Non-pigmented ciliary epithelial cell (primary cell): ENCODE measurements at regions not wholly inside any gene's neighbourhood (a gene's known extent, or its start where the extent isn't known, plus 50 kb on each side); places are given as distances from the start of the nearest gene placed in this dataset.
"Not testable (repeated sequence)": the region's sequence is repeated elsewhere in the genome, so short reads cannot be mapped to it uniquely, and the experiment has no call there.

Experiments used
- DNase-seq: peaks from one replicate; pipeline ENCODE4 v3.0.0-alpha.2; 2010; ENCODE audit warnings: low read depth

GRCh38 chr5:108696951-108697715 lies 50.6 kb upstream of the FER start:
- no peak for DNase-seq

GRCh38 chr5:108696407-108696806 lies 51.3 kb upstream of the FER start:
- DNase-seq, result no peak

GRCh38 chr5:108688485-108688884 lies 59.2 kb upstream of the FER start:
- DNase-seq, result no peak

GRCh38 chr5:108687595-108688200 lies 60.0 kb upstream of the FER start:
- no peak for DNase-seq

GRCh38 chr5:108686676-108687075 lies 61.0 kb upstream of the FER start:
- no peak for DNase-seq

DNA sequence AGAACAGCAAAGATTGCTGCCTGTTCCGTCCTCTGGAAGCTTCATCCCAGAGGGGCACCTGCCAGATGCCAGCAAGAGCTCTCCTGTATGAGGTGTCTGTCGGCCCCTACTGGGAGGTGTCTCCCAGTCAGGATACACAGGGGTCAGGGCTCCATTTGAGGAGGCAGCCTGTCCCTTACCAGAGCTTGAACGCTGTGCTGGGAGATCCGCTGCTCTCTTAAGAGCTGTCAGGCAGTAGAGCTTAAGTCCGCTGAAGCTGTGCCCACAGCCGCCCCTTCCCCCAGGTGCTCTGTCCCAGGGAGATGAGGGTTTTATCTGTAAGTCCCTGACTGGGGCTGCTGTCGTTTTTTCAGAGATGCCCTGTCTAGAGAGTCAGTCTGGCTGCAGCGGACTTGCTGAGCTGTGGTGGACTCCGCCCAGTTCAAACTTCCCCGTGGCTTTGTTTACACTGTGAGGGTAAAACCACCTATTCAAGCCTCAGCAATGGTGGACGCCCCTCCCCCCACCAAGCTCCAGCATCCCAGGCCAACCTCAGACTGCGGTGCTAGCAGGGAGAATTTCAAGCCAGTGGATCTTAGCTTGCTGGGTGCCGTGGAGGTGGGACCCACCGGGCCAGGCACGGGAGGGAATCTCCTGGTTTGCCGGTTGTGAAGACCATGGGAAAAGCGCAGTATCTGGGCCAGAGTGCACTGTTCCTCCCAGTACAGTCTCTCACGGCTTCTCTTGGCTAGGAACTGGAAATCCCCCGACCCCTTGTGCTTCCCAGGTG lies 62.1 kb upstream of the FER start:
- DNase-seq, result not testable (repeated sequence)

- peak; percentile 58 for DNase-seq
Measured at GRCh38 chr5:108681079-108681921, 66.4 kb upstream of the FER start.

- DNase-seq, result no peak
Measured at GRCh38 chr5:108678091-108678490, 69.6 kb upstream of the FER start.

DNA sequence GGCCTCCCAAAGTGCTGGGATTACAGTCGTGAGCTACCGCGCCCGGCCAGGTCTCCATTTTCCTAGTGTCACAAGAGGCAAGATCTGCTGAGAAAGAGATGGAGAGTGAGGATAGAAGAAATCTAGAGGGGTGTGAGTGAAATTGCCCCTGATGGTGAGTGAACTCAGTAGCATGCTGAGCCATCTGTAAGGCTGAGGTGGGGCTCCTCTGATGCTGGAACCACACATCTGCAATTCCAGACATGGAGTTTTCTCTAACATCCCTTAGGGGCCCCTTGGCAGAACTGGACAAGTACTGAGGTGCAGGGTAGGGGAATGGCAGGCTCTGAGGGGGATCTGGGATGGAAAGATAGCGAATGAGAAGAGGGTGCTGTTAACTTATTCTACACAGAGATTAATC lies 72.0 kb upstream of the FER start:
- no peak for DNase-seq

GRCh38 chr5:108672639-108673038 lies 75.1 kb upstream of the FER start:
- DNase-seq, result no peak

GRCh38 chr5:108670591-108671289 lies 77.0 kb upstream of the FER start:
- DNase-seq, result no peak

DNA sequence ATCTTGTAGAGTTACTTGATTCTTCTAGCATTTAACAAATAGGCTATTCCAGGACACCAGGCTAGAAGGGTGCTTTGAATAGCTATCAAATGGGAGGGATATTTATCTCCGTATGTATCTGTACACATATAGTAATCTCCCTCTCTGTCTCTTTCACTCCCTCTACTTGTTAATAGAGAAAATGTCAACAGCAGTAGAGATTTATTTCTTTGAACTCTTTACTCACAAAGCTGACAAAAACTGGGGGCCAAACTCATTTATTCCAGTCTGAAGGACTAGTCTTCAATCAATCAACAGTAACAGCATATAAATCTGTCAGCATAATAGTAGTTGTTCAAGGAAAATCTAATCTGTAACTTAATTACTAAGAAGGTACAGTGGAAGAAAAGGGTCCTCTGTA lies 78.2 kb upstream of the FER start:
- no peak for DNase-seq

- DNase-seq, result no peak
Measured at GRCh38 chr5:108661590-108662219, 86.0 kb upstream of the FER start.

DNA sequence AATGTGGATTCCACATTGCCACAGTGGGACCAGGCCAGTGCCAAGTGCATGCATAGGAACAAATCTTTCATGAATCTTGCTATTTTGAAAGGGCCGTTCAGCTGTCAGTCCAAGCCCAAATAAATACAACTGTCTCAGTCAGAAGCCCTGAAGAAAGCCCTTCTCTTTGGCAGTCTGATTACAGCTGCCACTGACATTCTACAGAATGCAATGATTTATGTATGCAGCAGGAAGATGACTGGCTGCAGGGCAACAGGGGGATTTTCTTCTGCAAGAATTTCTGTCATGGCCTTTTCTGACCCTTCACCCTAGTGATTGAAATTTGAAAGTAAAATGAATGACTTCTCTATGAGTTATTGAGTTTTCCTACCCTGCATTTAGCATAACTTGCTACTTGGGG lies 86.7 kb upstream of the FER start:
- no peak for DNase-seq

GRCh38 chr5:108660291-108660690 lies 87.4 kb upstream of the FER start:
- DNase-seq, result no peak

DNA sequence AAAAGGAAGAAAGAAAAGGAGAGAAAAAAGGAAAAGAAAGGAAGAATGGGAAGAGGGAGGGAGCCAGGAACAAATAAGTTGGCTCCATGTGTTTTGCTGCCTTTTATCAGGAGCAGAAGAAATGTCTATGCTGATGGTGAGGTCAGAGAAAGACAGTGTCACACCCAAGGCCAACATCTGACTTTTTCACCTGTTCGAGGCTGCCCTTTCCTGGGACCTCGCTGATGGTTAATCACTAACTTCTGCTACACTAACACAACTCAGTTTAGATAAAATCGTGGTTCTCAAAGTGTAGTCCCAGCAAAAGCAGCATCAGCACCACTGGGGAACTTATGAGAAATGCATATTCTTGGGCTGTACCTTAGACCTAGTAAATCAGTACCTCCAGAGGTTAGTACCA lies 88.2 kb upstream of the FER start:
- no peak for DNase-seq

GRCh38 chr5:108655750-108656450 lies 91.8 kb upstream of the FER start:
- DNase-seq, result no peak

GRCh38 chr5:108654051-108654450 lies 93.6 kb upstream of the FER start:
- DNase-seq, result no peak

DNA sequence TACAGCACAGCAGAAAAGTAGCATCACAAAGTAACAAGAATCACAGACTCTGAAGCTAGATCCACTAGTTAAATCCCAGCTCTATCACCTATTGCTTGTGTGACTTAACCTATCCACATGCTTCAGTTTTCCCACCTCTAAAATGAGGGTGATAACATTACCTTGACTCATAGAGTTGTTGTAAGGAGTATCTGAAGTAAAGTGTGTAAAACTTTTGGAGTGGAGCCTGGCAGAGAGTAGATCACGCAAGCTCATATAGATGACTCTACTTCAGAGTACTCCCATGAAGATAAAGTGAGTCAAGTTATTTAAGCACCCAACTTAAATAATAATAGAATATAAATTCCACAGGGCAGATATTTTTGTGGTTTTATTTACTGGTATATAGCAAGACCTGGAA lies 94.5 kb upstream of the FER start:
- DNase-seq, result no peak

GRCh38 chr5:108650997-108651396 lies 96.7 kb upstream of the FER start:
- no peak for DNase-seq

DNA sequence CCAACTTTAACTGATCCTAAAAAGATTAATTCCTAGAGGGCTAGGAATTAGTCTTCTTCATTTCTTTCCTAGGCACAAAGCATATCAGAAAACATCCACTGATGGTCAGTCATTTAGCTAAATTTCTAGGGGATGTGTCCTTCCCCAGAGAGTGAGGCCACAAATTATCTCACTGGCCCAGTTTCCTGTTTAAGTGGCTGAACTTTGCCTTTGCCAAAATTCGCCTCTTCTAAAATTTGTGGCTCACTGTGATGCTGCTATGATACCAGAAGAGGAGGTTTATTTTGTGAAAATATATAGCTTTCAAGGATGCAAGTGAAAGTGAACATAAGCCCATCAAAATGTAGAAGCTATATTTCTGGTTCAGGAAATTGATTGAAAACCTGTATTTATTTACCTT lies 98.1 kb upstream of the FER start:
- no peak for DNase-seq
